HG02870 (cell line): ENCODE measurements at regions not wholly inside any gene's neighbourhood (a gene's known extent, or its start where the extent isn't known, plus 50 kb on each side); places are given as distances from the start of the nearest gene placed in this dataset.
"Not testable (repeated sequence)": the region's sequence is repeated elsewhere in the genome, so short reads cannot be mapped to it uniquely, and the experiment has no call there.

Source experiments
- ATAC-seq: cut with Tn5 transposase; IDR thresholded peaks from one replicate; pipeline ENCODE4 v1.9.1; 2021; ENCODE audit warnings: mild to moderate bottlenecking, moderate library complexity; ENCODE audit not compliant: unreplicated experiment

- no peak for ATAC-seq
Observed at GRCh38 chr6:140201787-140202458, 827.5 kb upstream of the CITED2 start.

GRCh38 chr6:140193269-140193668 lies 818.8 kb upstream of the CITED2 start:
- no peak for ATAC-seq

GRCh38 chr6:140192018-140192417 lies 817.6 kb upstream of the CITED2 start:
- no peak for ATAC-seq

- ATAC-seq = not testable (repeated sequence)
Observed at GRCh38 chr6:140189263-140189662, 814.8 kb upstream of the CITED2 start.

- no peak for ATAC-seq
Observed at GRCh38 chr6:140185991-140186390, 811.5 kb upstream of the CITED2 start.

- no peak for ATAC-seq
Observed at GRCh38 chr6:140183881-140184280, 809.4 kb upstream of the CITED2 start.

GRCh38 chr6:140182821-140183220 lies 808.4 kb upstream of the CITED2 start:
- ATAC-seq = no peak

GRCh38 chr6:140181876-140182275 lies 807.4 kb upstream of the CITED2 start:
- no peak for ATAC-seq

GRCh38 chr6:140180306-140180705 lies 805.9 kb upstream of the CITED2 start:
- ATAC-seq = no peak

GRCh38 chr6:140178935-140179334 lies 804.5 kb upstream of the CITED2 start:
- ATAC-seq = no peak

- ATAC-seq = no peak
Observed at GRCh38 chr6:140178520-140178919, 804.1 kb upstream of the CITED2 start.

- no peak for ATAC-seq
Observed at GRCh38 chr6:140176306-140176705, 801.9 kb upstream of the CITED2 start.

GRCh38 chr6:140175486-140175885 lies 801.0 kb upstream of the CITED2 start:
- no peak for ATAC-seq

GRCh38 chr6:140174524-140174923 lies 800.1 kb upstream of the CITED2 start:
- ATAC-seq = no peak

- no peak for ATAC-seq
Observed at GRCh38 chr6:140168365-140168764, 793.9 kb upstream of the CITED2 start.

- no peak for ATAC-seq
Observed at GRCh38 chr6:140160909-140161308, 786.5 kb upstream of the CITED2 start.

- no peak for ATAC-seq
Observed at GRCh38 chr6:140160494-140160893, 786.0 kb upstream of the CITED2 start.

- ATAC-seq = no peak
Observed at GRCh38 chr6:140156131-140156530, 781.7 kb upstream of the CITED2 start.

- ATAC-seq = no peak
Observed at GRCh38 chr6:140155451-140156126, 781.1 kb upstream of the CITED2 start.

GRCh38 chr6:140153703-140154102 lies 779.3 kb upstream of the CITED2 start:
- no peak for ATAC-seq

- not testable (repeated sequence) for ATAC-seq
Observed at GRCh38 chr6:140147825-140148814, 773.7 kb upstream of the CITED2 start.
